SK-N-SH (cell line): ENCODE measurements at regions not wholly inside any gene's neighbourhood (a gene's known extent, or its start where the extent isn't known, plus 50 kb on each side); places are given as distances from the start of the nearest gene placed in this dataset.

Experiments used
- CTCF ChIP-seq: fragments of 200-600 bp; sonication (generic); IDR thresholded peaks from 2 replicates; pipeline ENCODE4 v1.6.1; 2017; ENCODE audit warnings: antibody characterized with exemption, mild to moderate bottlenecking, moderate library complexity
- FOXM1 ChIP-seq: IDR thresholded peaks from 2 replicates; pipeline ENCODE4 v1.4.0; 2012; ENCODE audit warnings: low read depth, mild to moderate bottlenecking
- GABPA ChIP-seq: IDR thresholded peaks from 2 replicates; pipeline ENCODE4 v1.4.0; 2012; ENCODE audit warnings: low read depth, mild to moderate bottlenecking
- MAX ChIP-seq: IDR thresholded peaks from 2 replicates; pipeline ENCODE4 v1.4.0; 2012; ENCODE audit warnings: low read depth
- NRF1 ChIP-seq: IDR thresholded peaks from 2 replicates; pipeline ENCODE4 v1.6.1; 2012; ENCODE audit warnings: low read depth, mild to moderate bottlenecking, low read length
- POLR2AphosphoS5 ChIP-seq: IDR thresholded peaks from 2 replicates; pipeline ENCODE4 v1.6.1; 2012; ENCODE audit warnings: low read depth, low read length
- RAD21 ChIP-seq: IDR thresholded peaks from 2 replicates; pipeline ENCODE4 v1.6.1; 2012; ENCODE audit warnings: mild to moderate bottlenecking, low read length
- REST ChIP-seq: IDR thresholded peaks from 2 replicates; pipeline ENCODE4 v1.6.1; 2012; ENCODE audit warnings: mild to moderate bottlenecking, low read depth, low read length, moderate library complexity
- TAF1 ChIP-seq: IDR thresholded peaks from 2 replicates; pipeline ENCODE4 v1.6.1; 2012; ENCODE audit warnings: low read depth, mild to moderate bottlenecking, low read length, moderate library complexity, borderline replicate concordance
- USF2 ChIP-seq: fragments of 150-350 bp; IDR thresholded peaks from 2 replicates; pipeline ENCODE4 v1.6.1; 2017; ENCODE audit warnings: antibody characterized with exemption, low read length, low read depth, borderline replicate concordance
- YY1 ChIP-seq: IDR thresholded peaks from 2 replicates; pipeline ENCODE4 v1.4.0; 2012; ENCODE audit warnings: low read depth, mild to moderate bottlenecking

GRCh38 chrX:26672571-26672970 is 456.6 kb downstream of the MAGEB5 start:
- TF ChIP-seq CTCF = no peak
- no peak for TF ChIP-seq NRF1
- TF ChIP-seq POLR2AphosphoS5 = no peak
- TF ChIP-seq TAF1 = no peak
- TF ChIP-seq MAX = no peak
- no peak for TF ChIP-seq USF2
- no peak for TF ChIP-seq GABPA
- TF ChIP-seq FOXM1 = no peak
- TF ChIP-seq YY1 = no peak
- TF ChIP-seq REST = no peak
- TF ChIP-seq RAD21 = no peak
